Parathyroid adenoma (tissue), 2 donors: ENCODE measurements at regions not wholly inside any gene's neighbourhood (a gene's known extent, or its start where the extent isn't known, plus 50 kb on each side); places are given as distances from the start of the nearest gene placed in this dataset.

Experiments used
- H2AFZ ChIP-seq: fragments of 300-600 bp; sonication (generic); one replicate; pipeline ENCODE4 v1.7.0; 2017; ENCODE audit warnings: antibody characterized with exemption, mild to moderate bottlenecking
- H3K27ac ChIP-seq: fragments of 300-600 bp; sonication (generic); one replicate; pipeline ENCODE4 v1.7.0; 2017
- H3K27me3 ChIP-seq: fragments of 300-600 bp; sonication (generic); one replicate; pipeline ENCODE4 v1.7.0; 2017; ENCODE audit warnings: low read length; ENCODE audit not compliant: control insufficient read depth, insufficient read depth
- H3K36me3 ChIP-seq: fragments of 300-600 bp; sonication (generic); one replicate; pipeline ENCODE4 v1.7.0; 2017; ENCODE audit warnings: low read length; ENCODE audit not compliant: control insufficient read depth, insufficient read depth
- H3K4me1 ChIP-seq: fragments of 300-600 bp; sonication (generic); one replicate; pipeline ENCODE4 v1.7.0; 2017; ENCODE audit warnings: control low read depth
- H3K4me2 ChIP-seq: fragments of 300-600 bp; sonication (generic); one replicate; pipeline ENCODE4 v1.7.0; 2017; ENCODE audit warnings: low read length
- H3K4me3 ChIP-seq: fragments of 300-600 bp; sonication (generic); one replicate; pipeline ENCODE4 v1.7.0; 2017; ENCODE audit warnings: low read depth, low read length
- H3K79me2 ChIP-seq: fragments of 300-600 bp; sonication (generic); one replicate; pipeline ENCODE4 v1.7.0; 2017; ENCODE audit warnings: control low read depth
- H3K9ac ChIP-seq: fragments of 300-600 bp; sonication (generic); one replicate; pipeline ENCODE4 v1.7.0; 2017; ENCODE audit warnings: mild to moderate bottlenecking
- H3K9me3 ChIP-seq: fragments of 300-600 bp; sonication (generic); one replicate; pipeline ENCODE4 v1.7.0; 2017; ENCODE audit warnings: low read length; ENCODE audit not compliant: control insufficient read depth
- TF ChIP-seq, protein P1 (sequence below): fragments of 300-600 bp; sonication (generic); IDR thresholded peaks from one replicate; pipeline ENCODE4 v1.7.0; 2017; ENCODE audit warnings: antibody characterized with exemption, mild to moderate bottlenecking
- donor health status: primary hyperparathyroidism.

DNA sequence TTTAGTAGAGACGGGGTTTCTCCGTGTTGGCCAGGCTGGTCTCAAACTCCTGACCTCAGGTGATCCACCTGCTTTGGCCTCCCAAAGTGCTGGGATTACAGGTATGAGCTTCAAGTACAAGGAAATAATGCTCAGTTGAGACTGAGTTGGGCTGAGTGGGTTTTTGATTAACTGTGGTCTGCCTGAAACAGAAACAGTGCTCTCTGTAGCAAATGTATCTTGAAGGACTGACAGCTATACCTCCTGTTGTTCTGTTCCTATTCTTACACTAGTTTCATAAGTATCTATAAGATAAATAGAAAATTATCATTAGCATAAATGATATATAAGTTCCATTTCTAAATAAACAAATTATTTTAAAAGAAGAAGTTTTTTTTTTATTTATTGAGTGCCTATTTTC lies 142.8 kb upstream of the PTPRK start:
- H3K4me3 ChIP-seq = no peak overlapping the region
- H3K27ac ChIP-seq = no peak overlapping the region
- H2AFZ ChIP-seq = no peak overlapping the region
- no peak overlapping the region for H3K9ac ChIP-seq
- TF ChIP-seq, protein P1, sequence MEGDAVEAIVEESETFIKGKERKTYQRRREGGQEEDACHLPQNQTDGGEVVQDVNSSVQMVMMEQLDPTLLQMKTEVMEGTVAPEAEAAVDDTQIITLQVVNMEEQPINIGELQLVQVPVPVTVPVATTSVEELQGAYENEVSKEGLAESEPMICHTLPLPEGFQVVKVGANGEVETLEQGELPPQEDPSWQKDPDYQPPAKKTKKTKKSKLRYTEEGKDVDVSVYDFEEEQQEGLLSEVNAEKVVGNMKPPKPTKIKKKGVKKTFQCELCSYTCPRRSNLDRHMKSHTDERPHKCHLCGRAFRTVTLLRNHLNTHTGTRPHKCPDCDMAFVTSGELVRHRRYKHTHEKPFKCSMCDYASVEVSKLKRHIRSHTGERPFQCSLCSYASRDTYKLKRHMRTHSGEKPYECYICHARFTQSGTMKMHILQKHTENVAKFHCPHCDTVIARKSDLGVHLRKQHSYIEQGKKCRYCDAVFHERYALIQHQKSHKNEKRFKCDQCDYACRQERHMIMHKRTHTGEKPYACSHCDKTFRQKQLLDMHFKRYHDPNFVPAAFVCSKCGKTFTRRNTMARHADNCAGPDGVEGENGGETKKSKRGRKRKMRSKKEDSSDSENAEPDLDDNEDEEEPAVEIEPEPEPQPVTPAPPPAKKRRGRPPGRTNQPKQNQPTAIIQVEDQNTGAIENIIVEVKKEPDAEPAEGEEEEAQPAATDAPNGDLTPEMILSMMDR = no peak
- H3K79me2 ChIP-seq = no peaks in the 10 kb centered on the region
- no peaks in the 10 kb centered on the region for H3K9me3 ChIP-seq
- H3K27me3 ChIP-seq = no peaks in the 10 kb centered on the region
- H3K36me3 ChIP-seq = no peaks in the 10 kb centered on the region
- no peak overlapping the region for H3K4me2 ChIP-seq
- no peaks in the 10 kb centered on the region for H3K4me1 ChIP-seq

DNA sequence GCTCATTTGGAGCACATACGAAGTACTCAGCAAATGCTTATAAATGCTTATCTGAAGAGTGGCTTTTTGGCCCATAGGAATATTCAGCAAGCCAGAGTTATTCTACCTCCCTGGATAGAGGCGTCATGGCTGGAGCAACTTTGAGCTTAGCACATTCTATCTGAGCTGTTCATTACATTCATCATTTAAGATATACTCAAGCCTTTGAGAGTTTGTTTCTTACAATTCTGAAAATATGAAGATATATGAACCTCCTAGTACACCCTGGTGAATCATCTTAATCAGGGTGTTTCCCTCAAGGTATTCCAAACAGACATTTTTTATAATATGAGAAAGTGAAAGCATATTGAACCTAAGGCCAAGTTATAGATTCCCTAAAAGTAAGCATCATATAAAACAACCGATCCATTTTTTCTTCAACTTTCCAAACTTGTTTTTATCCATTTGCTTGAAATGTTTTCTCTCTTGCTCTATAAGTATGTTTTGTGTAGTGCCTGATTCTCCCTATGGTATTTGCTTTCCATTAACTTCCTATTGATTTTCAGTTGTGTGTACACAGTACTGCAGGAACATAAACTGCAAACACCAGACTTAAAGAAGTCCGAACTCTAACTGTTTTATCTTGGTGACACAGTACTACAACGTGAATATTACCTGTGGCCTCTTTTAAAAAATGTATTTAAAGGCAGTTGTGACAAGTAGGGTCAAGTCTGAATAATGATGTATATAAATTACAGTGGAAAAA lies 139.7 kb upstream of the PTPRK start:
- Histone ChIP-seq H3K4me2 (no peak overlapping the region), H3K27ac (no peak overlapping the region), H3K36me3 (no peaks in the 10 kb centered on the region), H3K79me2 (no peaks in the 10 kb centered on the region), H3K27me3 (no peaks in the 10 kb centered on the region), H3K4me3 (no peak overlapping the region), H2AFZ (no peak overlapping the region), H3K9me3 (no peaks in the 10 kb centered on the region), H3K9ac (no peak overlapping the region), H3K4me1 (no peaks in the 10 kb centered on the region)
- TF ChIP-seq, protein P1 = no peak

DNA sequence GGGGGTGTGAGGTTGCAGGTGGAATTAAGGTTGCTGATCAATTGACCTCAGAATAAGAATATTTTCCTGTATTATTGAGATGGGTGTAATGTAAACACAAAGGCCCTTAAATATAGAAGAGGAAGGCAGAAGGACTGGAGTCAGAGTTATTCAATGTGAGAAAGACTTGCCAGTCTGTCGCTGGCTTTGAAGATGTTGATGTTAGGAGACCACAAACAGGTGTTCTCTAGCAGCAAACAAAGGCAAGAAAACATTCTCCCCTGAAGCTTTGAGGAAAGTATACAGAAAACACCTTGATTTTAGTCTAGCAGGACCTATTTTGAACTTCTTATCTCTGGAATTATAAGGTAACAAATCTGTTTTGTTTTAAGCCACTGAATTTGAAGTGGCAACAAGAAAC lies 138.9 kb upstream of the PTPRK start:
- no peak overlapping the region for H2AFZ ChIP-seq
- H3K27me3 ChIP-seq = no peaks in the 10 kb centered on the region
- H3K36me3 ChIP-seq = no peaks in the 10 kb centered on the region
- no peak overlapping the region for H3K9ac ChIP-seq
- no peak overlapping the region for H3K4me3 ChIP-seq
- no peaks in the 10 kb centered on the region for H3K4me1 ChIP-seq
- H3K79me2 ChIP-seq = no peaks in the 10 kb centered on the region
- no peak overlapping the region for H3K4me2 ChIP-seq
- H3K27ac ChIP-seq = no peak overlapping the region
- H3K9me3 ChIP-seq = no peaks in the 10 kb centered on the region
- TF ChIP-seq, protein P1 = no peak

DNA sequence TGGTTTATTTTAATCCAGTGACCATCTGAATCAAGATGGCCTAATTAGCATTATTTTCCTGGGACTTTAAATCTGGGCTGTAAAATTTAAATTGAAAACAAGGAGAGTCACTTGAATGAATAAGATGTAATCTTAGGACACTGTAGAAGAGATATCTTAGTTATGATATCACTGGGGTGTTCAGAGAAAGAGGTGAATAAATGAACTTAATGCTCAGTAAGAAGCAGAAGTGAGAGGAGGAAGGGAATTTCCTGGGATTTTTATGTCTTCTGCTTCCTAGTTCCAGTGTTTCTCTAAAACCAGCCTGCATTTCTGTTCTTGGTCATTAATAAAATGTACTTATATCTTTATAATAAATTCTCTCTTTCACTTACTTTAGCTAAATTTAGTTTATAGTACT lies 136.8 kb upstream of the PTPRK start:
- Histone ChIP-seq H3K9ac (no peak overlapping the region), H3K9me3 (no peaks in the 10 kb centered on the region), H2AFZ (no peak overlapping the region), H3K4me3 (no peak overlapping the region), H3K79me2 (no peaks in the 10 kb centered on the region), H3K4me1 (no peaks in the 10 kb centered on the region), H3K27ac (no peak overlapping the region), H3K4me2 (no peak overlapping the region), H3K27me3 (no peaks in the 10 kb centered on the region), H3K36me3 (no peaks in the 10 kb centered on the region)
- TF ChIP-seq, protein P1 = no peak

DNA sequence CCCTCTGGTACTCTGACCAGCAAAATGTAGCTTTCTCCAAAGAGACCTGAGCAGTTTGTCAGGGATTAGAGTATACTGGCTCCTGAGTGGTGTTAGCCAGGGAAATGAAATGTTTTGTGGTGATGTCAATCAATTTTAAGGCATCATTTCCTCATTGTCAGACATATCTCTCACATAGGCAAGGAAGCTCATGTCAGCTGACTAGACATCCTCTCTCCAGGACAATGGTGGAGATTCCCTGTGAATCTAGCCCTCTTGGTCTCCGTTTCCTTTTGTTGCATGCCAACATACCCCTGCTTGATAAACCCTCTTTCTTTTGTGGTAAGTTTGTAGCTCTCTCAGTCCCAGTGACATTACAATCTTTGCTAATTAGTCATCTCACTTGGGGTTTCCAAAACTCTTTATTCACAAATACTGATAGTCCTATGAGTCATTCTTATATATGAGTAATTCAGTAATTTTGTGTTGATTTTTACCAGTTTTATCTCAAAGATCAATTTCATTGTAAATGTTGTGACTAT lies 135.6 kb upstream of the PTPRK start:
- no peak overlapping the region for H3K9ac ChIP-seq
- H3K4me2 ChIP-seq = no peak overlapping the region
- no peaks in the 10 kb centered on the region for H3K79me2 ChIP-seq
- H3K27ac ChIP-seq = no peak overlapping the region
- H2AFZ ChIP-seq = no peak overlapping the region
- no peaks in the 10 kb centered on the region for H3K27me3 ChIP-seq
- no peaks in the 10 kb centered on the region for H3K36me3 ChIP-seq
- no peak overlapping the region for H3K4me3 ChIP-seq
- no peaks in the 10 kb centered on the region for H3K9me3 ChIP-seq
- TF ChIP-seq, protein P1 = no peak
- H3K4me1 ChIP-seq = no peaks in the 10 kb centered on the region
